H9 (cell line): ENCODE measurements at regions not wholly inside any gene's neighbourhood (a gene's known extent, or its start where the extent isn't known, plus 50 kb on each side); places are given as distances from the start of the nearest gene placed in this dataset.

Source experiments
- DNase-seq: peaks from one replicate; pipeline ENCODE4 v3.0.0-alpha.2; 2017
- H2AFZ ChIP-seq: one replicate; pipeline ENCODE4 v1.6.1; 2013; ENCODE audit warnings: mild to moderate bottlenecking, low read length, control low read depth, moderate library complexity
- H2AK5ac ChIP-seq: 2 replicates; pipeline ENCODE4 v1.6.1; 2013; ENCODE audit warnings: low read length, control low read depth, mixed read lengths; ENCODE audit not compliant: insufficient read length
- H2BK120ac ChIP-seq: one replicate; pipeline ENCODE4 v1.6.1; 2013; ENCODE audit warnings: low read depth, mild to moderate bottlenecking, low read length, control low read depth, inconsistent platforms; ENCODE audit not compliant: poor library complexity, severe bottlenecking
- H2BK12ac ChIP-seq: 2 replicates; pipeline ENCODE4 v1.6.1; 2013; ENCODE audit warnings: low read length, control low read depth, mixed read lengths, low read depth; ENCODE audit not compliant: insufficient read length
- H2BK15ac ChIP-seq: 2 replicates; pipeline ENCODE4 v1.6.1; 2013; ENCODE audit warnings: low read depth, low read length, control low read depth
- H2BK20ac ChIP-seq: one replicate; pipeline ENCODE4 v1.6.1; 2013; ENCODE audit warnings: low read depth, mild to moderate bottlenecking, low read length, control low read depth, inconsistent platforms; ENCODE audit not compliant: poor library complexity, severe bottlenecking
- H2BK5ac ChIP-seq: 2 replicates; pipeline ENCODE4 v1.6.1; 2013; ENCODE audit warnings: low read length, control low read depth, mixed read lengths; ENCODE audit not compliant: insufficient read length
- H3K14ac ChIP-seq: 2 replicates; pipeline ENCODE4 v1.6.1; 2013; ENCODE audit warnings: low read length, control low read depth; ENCODE audit not compliant: insufficient read depth
- H3K18ac ChIP-seq: 2 replicates; pipeline ENCODE4 v1.6.1; 2013; ENCODE audit warnings: low read depth, mild to moderate bottlenecking, mixed read lengths, low read length, control low read depth; ENCODE audit not compliant: insufficient read length
- H3K23ac ChIP-seq: 2 replicates; pipeline ENCODE4 v1.6.1; 2013; ENCODE audit warnings: low read length, control low read depth, mixed read lengths, low read depth; ENCODE audit not compliant: insufficient read length
- H3K23me2 ChIP-seq: 2 replicates; pipeline ENCODE4 v1.6.1; 2013; ENCODE audit warnings: low read depth, mild to moderate bottlenecking, mixed read lengths, low read length, control low read depth; ENCODE audit not compliant: insufficient read length, poor library complexity, severe bottlenecking
- H3K27ac ChIP-seq: 2 replicates; pipeline ENCODE4 v1.5.1; 2013; ENCODE audit warnings: low read length, control low read depth, mixed read lengths, low read depth; ENCODE audit not compliant: insufficient read length
- H3K27me3 ChIP-seq: 2 replicates; pipeline ENCODE4 v1.6.1; 2013; ENCODE audit warnings: low read length, control low read depth, inconsistent platforms; ENCODE audit not compliant: insufficient read depth
- H3K4ac ChIP-seq: 2 replicates; pipeline ENCODE4 v1.6.1; 2013; ENCODE audit warnings: low read depth, mild to moderate bottlenecking, control low read depth, inconsistent platforms, low read length, moderate library complexity
- H3K4me1 ChIP-seq: 2 replicates; pipeline ENCODE4 v1.6.1; 2013; ENCODE audit warnings: low read length, control low read depth, inconsistent platforms; ENCODE audit not compliant: insufficient read depth
- H3K4me2 ChIP-seq: 2 replicates; pipeline ENCODE4 v1.6.1; 2013; ENCODE audit warnings: low read length, control low read depth, mixed read lengths; ENCODE audit not compliant: insufficient read length, insufficient read depth
- H3K56ac ChIP-seq: 2 replicates; pipeline ENCODE4 v1.6.1; 2013; ENCODE audit warnings: low read depth, mild to moderate bottlenecking, mixed read lengths, low read length, control low read depth; ENCODE audit not compliant: insufficient read length
- H3K79me1 ChIP-seq: 2 replicates; pipeline ENCODE4 v1.6.1; 2013; ENCODE audit warnings: low read depth, mild to moderate bottlenecking, moderate library complexity, low read length, control low read depth, inconsistent platforms; ENCODE audit not compliant: insufficient read depth, poor library complexity, severe bottlenecking
- H3K79me2 ChIP-seq: 2 replicates; pipeline ENCODE4 v1.6.1; 2013; ENCODE audit warnings: low read length, control low read depth, inconsistent platforms; ENCODE audit not compliant: insufficient read depth
- H3K9ac ChIP-seq: 2 replicates; pipeline ENCODE4 v1.6.1; 2013; ENCODE audit warnings: low read length, control low read depth, mixed read lengths; ENCODE audit not compliant: insufficient read length; ENCODE audit errors: extremely low read depth
- H3K9me3 ChIP-seq: one replicate; pipeline ENCODE4 v1.6.1; 2013; ENCODE audit warnings: low read depth, low read length, inconsistent platforms; ENCODE audit not compliant: control insufficient read depth
- H3T11ph ChIP-seq: one replicate; pipeline ENCODE4 v1.6.1; 2013; ENCODE audit warnings: mild to moderate bottlenecking, low read length, control low read depth, inconsistent platforms
- H4K20me1 ChIP-seq: one replicate; pipeline ENCODE4 v1.6.1; 2013; ENCODE audit not compliant: control insufficient read depth, insufficient read length, insufficient read depth
- H4K5ac ChIP-seq: 2 replicates; pipeline ENCODE4 v1.6.1; 2013; ENCODE audit warnings: low read depth, mild to moderate bottlenecking, mixed read lengths, low read length, control low read depth; ENCODE audit not compliant: insufficient read length
- H4K8ac ChIP-seq: replicated peaks from 2 replicates; pipeline ENCODE4 v1.6.1; 2013; ENCODE audit warnings: low read length, control low read depth, mixed read lengths, low read depth; ENCODE audit not compliant: insufficient read length
- H4K91ac ChIP-seq: 2 replicates; pipeline ENCODE4 v1.6.1; 2013; ENCODE audit warnings: low read depth, mild to moderate bottlenecking, moderate library complexity, mixed read lengths, low read length, control low read depth; ENCODE audit not compliant: insufficient read length
- H3K27ac Mint-ChIP-seq, 3 experiments: 2 replicates in 2 of 3; 3 replicates in 1 of 3; pipeline ENCODE4 v1.8.0; 2020 to 2021; ENCODE audit warnings: mixed read lengths in 3 of 3, mild to moderate bottlenecking in 1 of 3, moderate library complexity in 1 of 3
- H3K27me3 Mint-ChIP-seq: 2 replicates; pipeline ENCODE4 v1.8.0; 2021; ENCODE audit warnings: low read depth, mild to moderate bottlenecking, moderate library complexity, mixed read lengths
- H3K36me3 Mint-ChIP-seq, 3 experiments: 2 replicates in 2 of 3; 3 replicates in 1 of 3; pipeline ENCODE4 v1.8.0; 2020 to 2021; ENCODE audit warnings: low read depth in 3 of 3, mixed read lengths in 3 of 3; ENCODE audit not compliant: insufficient read depth in 1 of 3
- H3K4me1 Mint-ChIP-seq, 2 experiments: 2 replicates each; pipeline ENCODE4 v1.8.0; 2020; ENCODE audit warnings: mixed read lengths in 2 of 2
- H3K4me3 Mint-ChIP-seq, 2 experiments: 2 replicates in 1 of 2; 3 replicates in 1 of 2; pipeline ENCODE4 v1.8.0; 2020 to 2021; ENCODE audit warnings: mild to moderate bottlenecking in 2 of 2, mixed read lengths in 2 of 2, moderate library complexity in 1 of 2
- H3K9me3 Mint-ChIP-seq, 2 experiments: 2 replicates in 1 of 2; 3 replicates in 1 of 2; pipeline ENCODE4 v1.8.0; 2020; ENCODE audit warnings: mild to moderate bottlenecking in 2 of 2, mixed read lengths in 2 of 2, moderate library complexity in 1 of 2
- CTCF ChIP-seq: fragments of 200-600 bp; sonication (generic); conservative IDR thresholded peaks from 3 replicates; pipeline ENCODE4 v1.8.0; 2021; ENCODE audit warnings: antibody characterized with exemption, mild to moderate bottlenecking
- WGBS: extraction: QIAGEN DNeasy Blood & Tissue Kit; methylation state at CpG from one replicate; pipeline ENCODE4 v1.1.7; 2013; ENCODE audit warnings: missing lambda C conversion rate, low lambda C conversion rate, mixed read lengths; ENCODE audit not compliant: insufficient read length; ENCODE audit errors: extremely low coverage; 5-methylcytosine and 5-hydroxymethylcytosine counted together

GRCh38 chr2:182509216-182509615 is 82.4 kb upstream of the PDE1A start:
- H3K36me3 Mint-ChIP-seq: no peaks in the 10 kb centered on the region
- WGBS: no CpG with 5 or more reads among the region's 3 CpGs
- Histone ChIP-seq H2AFZ (no peak overlapping the region), H3K9ac (no peak overlapping the region), H3K14ac (no peak overlapping the region), H3K27me3 (no peaks in the 10 kb centered on the region), H2BK15ac (no peak overlapping the region), H3K18ac (no peak overlapping the region), H2BK120ac (no peak overlapping the region), H3K23me2 (no peaks in the 10 kb centered on the region), H3K27ac (no peak overlapping the region), H3K4me2 (no peak overlapping the region), H4K20me1 (no peaks in the 10 kb centered on the region), H3T11ph (no peak overlapping the region), H2BK5ac (no peak overlapping the region), H2BK20ac (no peak overlapping the region), H3K23ac (no peak overlapping the region), H3K9me3 (no peaks in the 10 kb centered on the region), H2BK12ac (no peak overlapping the region), H4K8ac (no peak overlapping the region), H3K4ac (no peak overlapping the region), H3K79me1 (no peaks in the 10 kb centered on the region), H3K79me2 (no peaks in the 10 kb centered on the region), H2AK5ac (no peak overlapping the region), H3K56ac (no peak overlapping the region), H4K91ac (no peak overlapping the region), H3K4me1 (no peaks in the 10 kb centered on the region), H4K5ac (no peak overlapping the region)
- no peak overlapping the region for H3K27ac Mint-ChIP-seq
- no peaks in the 10 kb centered on the region for H3K27me3 Mint-ChIP-seq
- DNase-seq: no peak
- H3K9me3 Mint-ChIP-seq: no peaks in the 10 kb centered on the region
- no peaks in the 10 kb centered on the region for H3K4me1 Mint-ChIP-seq
- no peak for TF ChIP-seq CTCF
- H3K4me3 Mint-ChIP-seq: no peak overlapping the region
